Astrocyte (in vitro differentiated cells and primary cell): ENCODE measurements at regions not wholly inside any gene's neighbourhood (a gene's known extent, or its start where the extent isn't known, plus 50 kb on each side); places are given as distances from the start of the nearest gene placed in this dataset.
A peak's percentile ranks its signal among the peaks of the same experiment; 100 is the strongest.

ENCODE experiments used
- DNase-seq: peaks from one replicate; pipeline ENCODE4 v3.0.0-alpha.2; 2010; ENCODE audit warnings: low read depth
- FAIRE-seq: peaks from 2 replicates; lab custom pipeline; 2011; peaks lifted over from hg19 to GRCh38; lab: Jason Lieb, UNC
- H2AFZ ChIP-seq: 2 replicates; pipeline ENCODE4 v1.6.0; 2012; ENCODE audit warnings: low read depth, low read length, inconsistent platforms
- H3K27ac ChIP-seq: 2 replicates; pipeline ENCODE4 v1.5.1; 2011; ENCODE audit warnings: low read depth, low read length, inconsistent platforms
- H3K27me3 ChIP-seq: 2 replicates; pipeline ENCODE4 v1.6.0; 2011; ENCODE audit warnings: low read length, inconsistent platforms; ENCODE audit not compliant: insufficient read depth
- H3K36me3 ChIP-seq: 2 replicates; pipeline ENCODE4 v1.5.1; 2011; ENCODE audit warnings: low read length, inconsistent platforms; ENCODE audit not compliant: insufficient read depth
- H3K4me1 ChIP-seq: 2 replicates; pipeline ENCODE4 v1.5.1; 2011; ENCODE audit warnings: low read length, inconsistent platforms; ENCODE audit not compliant: insufficient read depth
- H3K4me2 ChIP-seq: 2 replicates; pipeline ENCODE4 v1.6.0; 2012; ENCODE audit warnings: low read length, inconsistent platforms
- H3K4me3 ChIP-seq: 2 replicates; pipeline ENCODE4 v1.5.1; 2011; ENCODE audit warnings: low read depth, mild to moderate bottlenecking, low read length, inconsistent platforms; ENCODE audit not compliant: insufficient read depth
- H3K79me2 ChIP-seq: 2 replicates; pipeline ENCODE4 v1.6.0; 2012; ENCODE audit warnings: mild to moderate bottlenecking, low read length, inconsistent platforms; ENCODE audit not compliant: insufficient read depth
- H3K9ac ChIP-seq: 2 replicates; pipeline ENCODE4 v1.6.0; 2012; ENCODE audit warnings: mild to moderate bottlenecking, low read length, inconsistent platforms
- H3K9me3 ChIP-seq: 2 replicates; pipeline ENCODE4 v1.5.1; 2012; ENCODE audit warnings: low read depth, mild to moderate bottlenecking, low read length, inconsistent platforms; ENCODE audit not compliant: insufficient read depth
- H4K20me1 ChIP-seq: 2 replicates; pipeline ENCODE4 v1.6.0; 2012; ENCODE audit warnings: low read length, inconsistent platforms; ENCODE audit not compliant: insufficient read depth
- H3K27ac Mint-ChIP-seq: one replicate; pipeline ENCODE4 v1.8.0; 2021; ENCODE audit warnings: mild to moderate bottlenecking, mixed read lengths; ENCODE audit not compliant: unreplicated experiment
- H3K27me3 Mint-ChIP-seq: one replicate; pipeline ENCODE4 v1.8.0; 2021; ENCODE audit warnings: low read depth, mixed read lengths; ENCODE audit not compliant: unreplicated experiment
- H3K36me3 Mint-ChIP-seq: one replicate; pipeline ENCODE4 v1.8.0; 2021; ENCODE audit warnings: low read depth, mixed read lengths; ENCODE audit not compliant: unreplicated experiment
- H3K4me1 Mint-ChIP-seq: one replicate; pipeline ENCODE4 v1.8.0; 2021; ENCODE audit warnings: low read depth, mixed read lengths; ENCODE audit not compliant: unreplicated experiment
- H3K4me3 Mint-ChIP-seq: one replicate; pipeline ENCODE4 v1.8.0; 2021; ENCODE audit warnings: mild to moderate bottlenecking, moderate library complexity, mixed read lengths; ENCODE audit not compliant: unreplicated experiment
- H3K9me3 Mint-ChIP-seq: one replicate; pipeline ENCODE4 v1.8.0; 2021; ENCODE audit warnings: mild to moderate bottlenecking, mixed read lengths; ENCODE audit not compliant: unreplicated experiment
- EZH2 ChIP-seq: IDR thresholded peaks from 2 replicates; pipeline ENCODE4 v1.6.1; 2012; ENCODE audit warnings: mild to moderate bottlenecking, low read length, inconsistent platforms; ENCODE audit not compliant: insufficient read depth
- TF ChIP-seq, protein P1 (sequence below): IDR thresholded peaks from 2 replicates; pipeline ENCODE4 v1.5.1; 2011; ENCODE audit warnings: low read depth, mild to moderate bottlenecking, inconsistent platforms, low read length, moderate library complexity; ENCODE audit not compliant: insufficient read depth

DNA sequence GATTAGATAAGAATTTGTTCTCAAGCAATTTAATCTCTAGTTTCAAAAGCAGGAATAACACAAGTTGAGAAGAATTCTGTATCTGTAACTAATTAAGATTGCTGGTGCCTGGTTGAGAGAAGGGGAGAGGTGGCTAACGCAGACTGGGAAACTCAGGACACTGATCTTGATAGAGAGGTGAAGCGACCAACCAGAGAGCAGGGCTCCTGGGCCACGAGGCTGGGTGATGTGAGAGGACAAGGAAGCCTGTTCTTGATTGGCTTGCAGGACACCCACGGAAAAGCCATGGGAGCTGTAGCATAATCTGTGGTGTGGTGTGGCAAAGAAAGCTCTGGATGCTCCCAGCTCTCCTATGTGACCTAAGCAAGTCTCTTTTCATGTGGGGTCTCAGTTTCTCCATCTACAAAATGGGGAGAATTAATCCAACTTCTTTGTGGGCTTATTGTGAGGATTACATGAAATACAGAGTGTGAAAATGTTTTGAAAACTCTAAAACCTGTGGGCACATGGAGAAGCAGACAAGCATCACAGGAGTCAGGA is 594.1 kb upstream of the BRINP1 start:
- H3K9ac ChIP-seq, result peak overlapping the region; percentile 78
- peak overlapping the region; percentile 54 for H2AFZ ChIP-seq
- FAIRE-seq, result no peak

GRCh38 chr9:119961774-119962424 is 592.7 kb upstream of the BRINP1 start:
- no peaks in the 10 kb centered on the region for H4K20me1 ChIP-seq
- no peak for DNase-seq
- no peak overlapping the region for H3K4me3 Mint-ChIP-seq
- no peak for FAIRE-seq
- no peaks in the 10 kb centered on the region for H3K9me3 ChIP-seq
- H3K4me1 Mint-ChIP-seq, result peaks cover 13% of the 10 kb centered on the region
- H3K9me3 Mint-ChIP-seq, result no peaks in the 10 kb centered on the region
- no peaks in the 10 kb centered on the region for H3K79me2 ChIP-seq
- peaks cover 1% of the 10 kb centered on the region for H3K27me3 Mint-ChIP-seq
- no peak for TF ChIP-seq EZH2
- TF ChIP-seq, protein P1, sequence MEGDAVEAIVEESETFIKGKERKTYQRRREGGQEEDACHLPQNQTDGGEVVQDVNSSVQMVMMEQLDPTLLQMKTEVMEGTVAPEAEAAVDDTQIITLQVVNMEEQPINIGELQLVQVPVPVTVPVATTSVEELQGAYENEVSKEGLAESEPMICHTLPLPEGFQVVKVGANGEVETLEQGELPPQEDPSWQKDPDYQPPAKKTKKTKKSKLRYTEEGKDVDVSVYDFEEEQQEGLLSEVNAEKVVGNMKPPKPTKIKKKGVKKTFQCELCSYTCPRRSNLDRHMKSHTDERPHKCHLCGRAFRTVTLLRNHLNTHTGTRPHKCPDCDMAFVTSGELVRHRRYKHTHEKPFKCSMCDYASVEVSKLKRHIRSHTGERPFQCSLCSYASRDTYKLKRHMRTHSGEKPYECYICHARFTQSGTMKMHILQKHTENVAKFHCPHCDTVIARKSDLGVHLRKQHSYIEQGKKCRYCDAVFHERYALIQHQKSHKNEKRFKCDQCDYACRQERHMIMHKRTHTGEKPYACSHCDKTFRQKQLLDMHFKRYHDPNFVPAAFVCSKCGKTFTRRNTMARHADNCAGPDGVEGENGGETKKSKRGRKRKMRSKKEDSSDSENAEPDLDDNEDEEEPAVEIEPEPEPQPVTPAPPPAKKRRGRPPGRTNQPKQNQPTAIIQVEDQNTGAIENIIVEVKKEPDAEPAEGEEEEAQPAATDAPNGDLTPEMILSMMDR, result peak; percentile 75
- no peak overlapping the region for H2AFZ ChIP-seq
- H3K27ac Mint-ChIP-seq, result no peak overlapping the region
- no peak overlapping the region for H3K9ac ChIP-seq
- H3K36me3 ChIP-seq, result no peaks in the 10 kb centered on the region
- no peaks in the 10 kb centered on the region for H3K36me3 Mint-ChIP-seq
- no peaks in the 10 kb centered on the region for H3K27me3 ChIP-seq
- no peak overlapping the region for H3K4me3 ChIP-seq
- no peak overlapping the region for H3K4me2 ChIP-seq
- peaks cover 8% of the 10 kb centered on the region for H3K4me1 ChIP-seq
- no peak overlapping the region for H3K27ac ChIP-seq

More for the DNA sequence above, 594.1 kb upstream of the BRINP1 start:
- H3K27ac ChIP-seq, result peak overlapping the region; percentile 81
- no peaks in the 10 kb centered on the region for H3K36me3 ChIP-seq
- Mint-ChIP-seq H3K9me3 (no peaks in the 10 kb centered on the region), H3K4me1 (peaks cover 13% of the 10 kb centered on the region), H3K27me3 (peaks cover 1% of the 10 kb centered on the region), H3K4me3 (peak overlapping the region; percentile 11), H3K27ac (peak overlapping the region; percentile 85), H3K36me3 (no peaks in the 10 kb centered on the region)
- H4K20me1 ChIP-seq, result no peaks in the 10 kb centered on the region
- peaks cover 8% of the 10 kb centered on the region for H3K4me1 ChIP-seq
- H3K4me3 ChIP-seq, result peak overlapping the region; percentile 25
- H3K4me2 ChIP-seq, result peak overlapping the region; percentile 81
- no peaks in the 10 kb centered on the region for H3K27me3 ChIP-seq
- TF ChIP-seq, protein P1, result no peak
- TF ChIP-seq EZH2, result no peak
- peak; percentile 95 for DNase-seq
- H3K9me3 ChIP-seq, result no peaks in the 10 kb centered on the region
- H3K79me2 ChIP-seq, result no peaks in the 10 kb centered on the region
